ENCODE measurements at regions not wholly inside any gene's neighbourhood (a gene's known extent, or its start where the extent isn't known, plus 50 kb on each side); places are given as distances from the start of the nearest gene placed in this dataset.

DNA sequence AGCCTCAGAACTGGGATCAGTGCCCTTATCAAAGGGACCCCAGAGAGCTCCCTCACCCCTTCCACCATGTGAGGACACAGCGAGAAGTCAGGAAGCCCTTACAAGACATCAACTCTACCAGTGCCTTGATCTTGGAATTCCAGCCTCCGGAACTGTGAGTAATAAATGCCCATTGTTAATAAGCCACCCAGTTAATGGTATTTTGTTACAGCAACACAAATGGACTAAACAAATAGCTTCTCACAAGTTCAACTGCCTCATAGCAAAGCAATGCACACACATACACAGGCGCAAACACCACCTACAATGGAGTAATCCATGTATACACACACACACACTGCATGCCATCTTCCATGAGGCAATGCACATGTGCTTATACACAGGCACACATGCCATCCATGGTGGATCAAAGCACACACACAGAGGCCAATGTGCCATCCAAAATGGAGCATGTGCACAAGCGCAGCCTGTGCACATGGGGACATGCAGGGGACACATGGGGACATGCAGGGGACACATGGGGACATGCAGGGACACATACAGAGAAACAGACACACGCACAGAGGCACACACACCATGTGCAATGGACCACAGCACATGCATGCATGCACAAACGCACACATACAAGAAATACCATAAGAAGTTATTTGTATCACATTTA, 137.6 kb upstream of the TBL1X start:
- no peak for DNase-seq (ENCODE audit: low read depth)
- H3K4me3 ChIP-seq (ENCODE audit: low read depth, low read length): no peak overlapping the region
- TF ChIP-seq, protein P1, sequence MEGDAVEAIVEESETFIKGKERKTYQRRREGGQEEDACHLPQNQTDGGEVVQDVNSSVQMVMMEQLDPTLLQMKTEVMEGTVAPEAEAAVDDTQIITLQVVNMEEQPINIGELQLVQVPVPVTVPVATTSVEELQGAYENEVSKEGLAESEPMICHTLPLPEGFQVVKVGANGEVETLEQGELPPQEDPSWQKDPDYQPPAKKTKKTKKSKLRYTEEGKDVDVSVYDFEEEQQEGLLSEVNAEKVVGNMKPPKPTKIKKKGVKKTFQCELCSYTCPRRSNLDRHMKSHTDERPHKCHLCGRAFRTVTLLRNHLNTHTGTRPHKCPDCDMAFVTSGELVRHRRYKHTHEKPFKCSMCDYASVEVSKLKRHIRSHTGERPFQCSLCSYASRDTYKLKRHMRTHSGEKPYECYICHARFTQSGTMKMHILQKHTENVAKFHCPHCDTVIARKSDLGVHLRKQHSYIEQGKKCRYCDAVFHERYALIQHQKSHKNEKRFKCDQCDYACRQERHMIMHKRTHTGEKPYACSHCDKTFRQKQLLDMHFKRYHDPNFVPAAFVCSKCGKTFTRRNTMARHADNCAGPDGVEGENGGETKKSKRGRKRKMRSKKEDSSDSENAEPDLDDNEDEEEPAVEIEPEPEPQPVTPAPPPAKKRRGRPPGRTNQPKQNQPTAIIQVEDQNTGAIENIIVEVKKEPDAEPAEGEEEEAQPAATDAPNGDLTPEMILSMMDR (conservative IDR thresholded peaks at IDR 0.05; ENCODE audit: low read depth, low read length): no peak

DNA sequence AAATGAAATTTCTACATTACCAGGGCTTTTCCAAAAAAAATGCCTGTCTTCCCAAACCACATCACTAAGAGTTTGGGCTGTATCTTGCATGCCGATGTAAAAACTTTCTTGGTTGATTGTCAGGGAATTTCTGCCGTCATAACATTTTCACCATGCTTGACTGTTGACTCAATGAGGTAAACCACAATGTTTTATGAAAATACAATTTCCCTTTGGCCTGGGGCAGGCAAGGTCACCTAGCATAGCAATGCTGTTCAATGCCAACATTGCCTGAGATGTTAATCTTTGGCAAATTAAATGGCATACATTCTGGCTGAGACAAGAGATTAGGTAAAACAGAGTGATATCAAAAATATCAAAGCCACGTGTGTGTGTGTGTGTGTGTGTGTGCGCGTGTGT, 137.1 kb upstream of the TBL1X start:
- H3K4me3 ChIP-seq (ENCODE audit: low read depth, low read length): no peak overlapping the region
- TF ChIP-seq, protein P1 (conservative IDR thresholded peaks at IDR 0.05; ENCODE audit: low read depth, low read length): no peak
- DNase-seq (ENCODE audit: low read depth): peak; percentile 80

DNA sequence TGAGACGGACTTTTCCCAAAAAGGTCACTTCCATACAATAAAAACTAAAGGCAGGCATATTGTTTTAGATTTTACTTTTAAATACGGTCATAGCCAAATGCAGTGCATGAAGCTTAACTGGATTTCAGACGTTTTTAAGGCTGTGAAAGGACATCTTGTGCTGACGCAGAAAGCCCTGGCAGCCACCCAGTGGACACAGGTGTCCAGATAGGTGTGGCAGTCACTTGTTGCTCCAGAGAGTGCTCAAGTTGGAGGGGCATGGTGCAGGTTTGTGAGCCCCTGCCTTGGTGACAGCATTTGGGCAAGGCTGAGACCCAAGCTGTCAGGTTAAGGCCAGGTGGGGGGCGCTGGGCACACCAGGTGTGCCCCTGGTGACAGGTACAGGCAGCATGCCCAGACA, 135.8 kb upstream of the TBL1X start:
- DNase-seq (ENCODE audit: low read depth): no peak
- H3K4me3 ChIP-seq (ENCODE audit: low read depth, low read length): no peak overlapping the region
- TF ChIP-seq, protein P1 (conservative IDR thresholded peaks at IDR 0.05; ENCODE audit: low read depth, low read length): no peak

DNA sequence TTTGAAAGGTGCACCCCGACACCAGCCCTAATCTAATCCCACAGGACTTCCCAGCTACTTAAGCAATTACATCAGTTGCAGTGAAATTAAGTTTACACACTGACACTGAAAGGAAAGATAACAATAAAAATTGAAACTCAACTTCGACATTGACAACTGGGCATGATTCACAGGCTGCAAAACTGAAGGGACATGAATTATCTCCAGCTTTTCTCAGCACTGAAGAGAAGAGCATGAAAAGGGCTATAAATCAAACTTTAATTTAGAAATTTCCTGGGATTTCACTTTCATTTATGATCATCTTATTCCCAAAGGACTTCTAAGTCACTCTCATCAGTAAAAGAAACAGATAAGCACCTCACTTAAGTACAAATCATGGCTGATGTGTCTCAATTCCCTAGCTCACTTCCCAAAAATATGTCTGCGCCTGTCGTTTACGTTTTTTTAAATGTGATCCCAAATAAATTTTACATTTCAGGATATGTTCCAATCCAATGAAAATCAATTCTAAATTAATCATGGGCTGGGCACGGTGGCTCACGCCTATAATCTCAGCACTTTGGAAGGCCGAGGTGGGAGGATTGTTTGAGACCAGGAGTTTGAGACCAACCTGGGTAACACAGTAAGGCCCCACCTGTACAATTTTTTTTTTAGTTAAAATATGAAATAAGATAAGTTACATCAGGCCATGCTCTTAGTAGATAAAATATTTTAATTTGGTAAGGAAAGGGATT, 134.4 kb upstream of the TBL1X start:
- no peak overlapping the region for H3K4me3 ChIP-seq (ENCODE audit: low read depth, low read length)
- DNase-seq (ENCODE audit: low read depth): no peak
- TF ChIP-seq, protein P1 (conservative IDR thresholded peaks at IDR 0.05; ENCODE audit: low read depth, low read length): no peak

DNA sequence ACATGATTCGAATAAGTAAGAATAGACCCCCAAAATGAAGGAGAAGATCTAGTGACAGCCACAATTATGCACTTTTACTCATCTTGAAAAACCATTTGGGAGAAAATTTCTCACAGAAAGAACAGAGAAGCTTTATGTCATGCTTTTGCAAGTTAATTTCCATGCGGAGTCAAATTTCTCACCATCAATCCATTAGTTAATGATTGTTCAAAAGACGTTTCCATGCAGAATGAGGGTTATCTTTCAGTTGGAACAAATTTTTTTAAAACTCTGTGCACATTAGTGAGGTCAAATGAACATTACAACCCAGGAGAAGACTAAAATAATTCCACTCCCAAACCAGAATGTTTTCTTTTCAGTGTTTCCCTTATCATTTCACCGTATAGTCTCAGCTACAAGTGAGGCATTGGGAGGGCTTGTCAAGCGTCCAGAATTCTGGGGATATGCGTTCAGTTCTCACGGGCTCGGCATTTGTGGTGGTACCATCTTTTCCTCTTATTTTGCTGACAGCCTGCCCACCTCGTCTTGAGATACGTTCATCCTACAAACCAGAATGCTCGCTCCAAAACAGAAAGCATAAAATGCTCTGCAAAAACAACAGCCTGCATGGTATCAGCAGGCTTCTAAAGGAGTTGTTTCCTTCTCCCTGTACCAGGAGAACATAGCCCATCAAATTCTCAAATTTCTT, 130.8 kb upstream of the TBL1X start:
- no peak overlapping the region for H3K4me3 ChIP-seq (ENCODE audit: low read depth, low read length)
- no peak for DNase-seq (ENCODE audit: low read depth)
- TF ChIP-seq, protein P1 (conservative IDR thresholded peaks at IDR 0.05; ENCODE audit: low read depth, low read length): no peak

DNA sequence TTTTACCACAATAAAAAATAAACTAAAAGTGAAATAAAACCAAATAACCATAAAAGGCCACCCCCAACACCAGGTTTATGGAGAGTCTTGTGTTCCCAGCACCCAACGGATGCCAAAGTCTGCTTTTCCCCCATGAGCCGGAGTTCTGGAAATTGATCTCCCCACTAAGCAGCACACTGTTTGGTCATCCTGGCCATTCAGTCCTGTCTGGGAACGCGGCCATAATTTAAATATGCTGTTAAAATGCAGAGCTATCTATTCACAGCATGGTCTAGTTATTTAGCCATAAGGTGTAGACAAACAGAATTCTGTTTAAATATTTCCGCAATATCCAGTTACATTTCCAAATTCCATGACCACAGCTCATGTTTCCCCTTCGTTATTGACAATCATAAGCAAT, 129.6 kb upstream of the TBL1X start:
- no peak overlapping the region for H3K4me3 ChIP-seq (ENCODE audit: low read depth, low read length)
- DNase-seq (ENCODE audit: low read depth): peak; percentile 32
- TF ChIP-seq, protein P1 (conservative IDR thresholded peaks at IDR 0.05; ENCODE audit: low read depth, low read length): no peak

All from choroid plexus epithelial cell (primary cell).